Left renal cortex interstitium (tissue), 4 donors: ENCODE measurements at regions not wholly inside any gene's neighbourhood (a gene's known extent, or its start where the extent isn't known, plus 50 kb on each side); places are given as distances from the start of the nearest gene placed in this dataset.

Experiments used
- DNase-seq, 4 donors: peaks; one replicate each; pipeline ENCODE4 v3.0.0-alpha.2; 2013; ENCODE audit warnings: low read depth in 4 of 4, low spot score in 2 of 4, missing footprints in 1 of 4

DNA sequence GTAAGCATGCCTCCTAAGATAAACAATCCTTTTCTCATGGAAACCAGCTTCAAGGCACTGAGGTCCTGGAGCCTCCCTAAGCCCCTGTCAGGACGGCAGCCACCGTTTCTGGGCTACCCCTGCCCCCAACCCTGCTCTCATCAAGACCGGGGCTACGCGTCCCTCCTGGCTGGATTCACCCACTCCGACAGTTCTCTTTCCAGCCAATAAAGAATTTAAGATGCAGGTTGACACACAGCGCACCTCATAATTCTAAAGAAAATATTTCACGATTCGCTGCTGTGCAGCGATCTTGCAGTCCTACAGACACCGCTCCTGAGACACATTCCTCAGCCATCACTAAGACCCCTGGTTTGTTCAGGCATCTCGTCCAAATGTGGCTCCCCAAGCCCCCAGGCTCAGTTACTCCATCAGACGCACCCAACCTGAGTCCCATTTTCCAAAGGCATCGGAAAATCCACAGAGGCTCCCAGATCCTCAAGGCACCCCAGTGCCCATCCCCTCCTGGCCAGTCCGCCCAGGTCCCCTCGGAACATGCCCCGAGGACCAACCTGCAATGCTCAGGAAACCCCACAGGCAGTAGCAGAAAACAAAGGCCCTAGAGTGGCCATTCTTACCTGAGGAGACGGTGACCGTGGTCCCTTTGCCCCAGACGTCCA, 336.3 kb downstream of the TMEM121 start:
- DNase-seq: no peak

DNA sequence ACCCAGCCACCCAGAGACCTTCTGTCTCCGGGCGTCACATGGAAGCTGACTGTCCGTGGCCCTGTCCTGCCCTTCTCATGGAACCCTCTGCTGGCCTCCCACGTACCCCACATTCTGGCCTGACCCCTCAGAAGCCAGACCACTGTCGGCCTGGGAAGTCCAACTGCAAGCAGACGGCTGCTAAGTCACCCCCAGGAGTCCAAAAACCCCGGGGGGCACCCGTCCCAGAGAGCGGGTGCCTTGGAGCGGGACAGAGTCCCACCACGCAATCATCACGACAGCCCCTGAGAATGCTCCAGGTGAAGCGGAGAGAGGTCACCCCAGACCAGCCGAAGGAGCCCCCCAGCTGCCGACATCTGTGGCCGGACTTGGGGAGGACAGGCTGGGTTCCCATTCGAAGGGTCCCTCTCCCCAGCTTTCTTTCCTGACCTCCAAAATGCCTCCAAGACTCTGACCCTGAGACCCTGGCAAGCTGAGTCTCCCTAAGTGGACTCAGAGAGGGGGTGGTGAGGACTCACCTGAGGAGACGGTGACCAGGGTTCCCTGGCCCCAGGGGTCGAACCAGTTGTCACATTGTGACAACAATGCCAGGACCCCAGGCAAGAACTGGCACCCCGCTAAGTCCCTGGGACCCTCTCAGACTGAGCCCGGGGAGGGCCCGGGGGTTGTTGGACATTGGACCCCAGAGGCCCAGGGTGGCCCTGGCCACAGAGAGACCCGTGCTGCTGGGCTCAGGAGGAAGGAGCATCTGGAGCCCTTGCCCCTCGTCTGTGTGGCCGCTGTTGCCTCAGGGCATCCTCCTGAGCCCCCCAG, 337.1 kb downstream of the TMEM121 start:
- no peak for DNase-seq

DNA sequence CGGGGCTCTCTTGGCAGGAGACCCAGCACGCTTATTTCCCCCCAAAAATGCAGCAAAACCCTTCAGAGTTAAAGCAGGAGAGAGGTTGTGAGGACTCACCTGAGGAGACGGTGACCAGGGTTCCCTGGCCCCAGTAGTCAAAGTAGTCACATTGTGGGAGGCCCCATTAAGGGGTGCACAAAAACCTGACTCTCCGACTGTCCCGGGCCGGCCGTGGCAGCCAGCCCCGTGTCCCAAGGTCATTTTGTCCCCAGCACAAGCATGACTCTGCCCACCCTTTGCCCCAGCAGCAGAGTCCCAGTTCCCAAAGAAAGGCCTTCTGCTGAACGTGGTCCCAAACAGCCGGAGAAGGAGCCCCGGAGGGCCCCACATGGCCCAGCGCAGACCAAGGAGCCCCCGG, 337.7 kb downstream of the TMEM121 start:
- no peak for DNase-seq

DNA sequence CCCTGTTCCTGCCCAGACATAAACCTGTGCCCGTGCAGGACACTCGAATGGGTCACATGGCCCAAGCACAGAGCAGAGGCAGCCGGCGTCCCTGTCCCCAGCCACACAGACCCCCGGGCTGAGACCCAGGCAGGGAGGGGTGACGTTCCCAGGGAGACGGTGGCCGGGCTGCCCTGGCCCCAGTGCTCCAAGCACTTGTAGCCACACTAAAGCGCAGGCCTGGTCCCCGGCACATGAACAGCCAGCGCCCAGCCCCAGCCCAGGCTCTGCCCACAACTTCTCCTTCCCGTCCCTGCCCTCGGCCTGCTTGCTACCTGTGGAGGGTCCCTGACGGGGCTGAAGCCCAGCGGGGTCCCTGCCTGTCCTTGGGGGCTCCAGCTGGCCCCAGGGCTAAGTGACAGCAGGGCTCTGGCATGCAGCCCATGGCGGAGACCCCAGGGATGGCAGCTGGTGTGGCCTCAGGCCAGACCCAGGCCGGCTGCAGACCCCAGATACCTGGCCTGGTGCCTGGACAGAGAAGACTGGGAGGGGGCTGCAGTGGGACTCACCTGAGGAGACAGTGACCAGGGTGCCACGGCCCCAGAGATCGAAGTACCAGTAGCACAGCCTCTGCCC, 338.4 kb downstream of the TMEM121 start:
- no peak for DNase-seq

DNA sequence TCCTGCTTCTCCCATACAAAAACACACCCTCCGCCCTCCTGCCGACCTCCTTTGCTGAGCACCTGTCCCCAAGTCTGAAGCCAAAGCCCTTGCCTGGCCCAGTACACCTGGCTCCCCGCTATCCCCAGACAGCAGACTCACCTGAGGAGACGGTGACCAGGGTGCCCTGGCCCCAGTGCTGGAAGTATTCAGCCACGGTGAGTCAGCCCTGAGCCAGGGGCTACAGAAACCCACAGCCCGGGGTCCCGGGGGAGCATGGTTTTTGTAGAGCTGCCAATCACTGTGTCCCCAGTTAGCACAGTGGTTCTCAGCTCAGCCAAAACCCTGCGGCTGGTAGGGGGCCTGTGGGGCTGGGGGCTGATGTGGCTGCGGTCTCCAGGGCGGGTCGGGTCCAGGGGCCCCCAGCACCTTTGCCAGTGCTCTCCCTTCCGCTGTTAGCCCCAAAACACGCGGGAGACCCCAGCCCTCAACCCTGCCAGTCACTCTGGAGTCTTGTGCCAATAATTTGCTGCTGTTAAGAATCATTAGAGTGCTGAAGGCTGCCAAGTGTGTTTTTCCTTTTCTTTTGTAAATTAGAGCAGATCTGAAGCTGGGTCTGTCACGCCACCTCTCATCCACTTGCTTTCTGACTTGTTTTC, 339.0 kb downstream of the TMEM121 start:
- DNase-seq: no peak

DNA sequence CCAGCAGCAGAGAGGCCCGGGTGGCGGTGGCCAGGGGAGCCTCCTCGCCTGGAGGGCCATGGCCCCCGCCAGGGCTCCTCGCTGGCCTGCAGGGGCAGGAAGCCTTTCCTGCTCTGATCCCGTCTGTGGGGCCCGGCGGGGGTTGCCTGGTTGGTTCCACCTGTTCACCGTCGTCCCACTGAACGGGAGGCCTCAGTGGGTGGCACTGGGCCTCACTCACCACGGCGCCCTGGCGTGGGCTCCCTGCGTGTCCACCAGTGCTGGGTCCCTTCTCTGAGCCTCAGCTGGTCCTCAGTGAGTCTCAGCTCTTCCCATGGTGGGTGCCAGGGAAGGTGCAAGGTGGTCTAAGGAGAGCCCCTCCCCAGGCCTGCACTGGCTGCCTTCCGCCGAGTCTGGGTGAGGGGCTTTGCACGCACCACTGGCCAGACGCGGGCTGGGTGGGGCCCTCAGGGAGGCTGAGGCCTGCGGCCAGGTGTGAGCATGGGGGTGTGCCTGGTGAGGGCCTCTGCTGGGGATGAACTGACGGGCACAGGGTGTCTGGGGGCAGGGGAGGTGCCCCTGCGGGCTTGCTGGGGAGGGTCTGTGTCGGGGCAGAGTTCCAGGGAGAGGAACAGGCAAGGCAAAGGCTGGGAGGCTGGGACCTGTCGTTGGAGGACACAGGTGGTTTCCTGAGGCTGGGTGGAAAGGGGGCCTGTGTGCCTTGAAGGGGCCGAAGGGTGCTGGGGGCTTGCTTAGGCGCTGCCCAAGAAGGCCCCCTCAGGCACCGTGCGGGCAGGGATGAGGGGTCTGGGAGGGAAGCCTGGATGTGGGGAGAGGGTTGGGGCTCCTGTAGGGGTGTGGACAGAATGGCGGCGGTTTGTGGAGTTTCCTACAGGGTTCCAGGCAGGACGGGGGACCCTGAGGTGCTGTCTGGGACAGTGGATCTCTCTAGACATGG, 339.8 kb downstream of the TMEM121 start:
- no peak for DNase-seq

DNA sequence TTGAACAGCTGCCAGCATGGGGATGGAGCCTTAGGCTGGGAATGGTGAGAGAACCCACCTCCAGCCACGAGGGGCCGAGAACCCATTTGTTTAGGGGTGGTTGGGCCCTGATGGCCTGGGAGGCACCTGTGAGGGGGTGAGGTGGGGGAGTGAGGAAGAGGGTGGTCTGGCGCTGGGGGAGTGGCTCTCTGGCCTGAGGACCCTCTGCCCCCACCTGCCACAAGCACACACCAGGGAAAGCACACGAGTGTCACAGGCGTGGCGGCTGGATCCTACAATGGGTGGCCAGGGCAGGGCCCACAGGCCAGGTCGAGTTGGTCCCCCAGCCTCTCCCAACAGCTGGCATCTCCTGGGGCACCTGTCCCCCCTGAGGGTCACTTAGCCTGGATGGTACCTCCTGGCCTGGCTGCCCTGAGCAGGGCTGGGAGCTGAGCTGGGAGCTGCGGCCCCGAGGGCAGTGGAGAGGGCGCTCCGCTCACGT, 340.5 kb downstream of the TMEM121 start:
- DNase-seq: no peak

DNA sequence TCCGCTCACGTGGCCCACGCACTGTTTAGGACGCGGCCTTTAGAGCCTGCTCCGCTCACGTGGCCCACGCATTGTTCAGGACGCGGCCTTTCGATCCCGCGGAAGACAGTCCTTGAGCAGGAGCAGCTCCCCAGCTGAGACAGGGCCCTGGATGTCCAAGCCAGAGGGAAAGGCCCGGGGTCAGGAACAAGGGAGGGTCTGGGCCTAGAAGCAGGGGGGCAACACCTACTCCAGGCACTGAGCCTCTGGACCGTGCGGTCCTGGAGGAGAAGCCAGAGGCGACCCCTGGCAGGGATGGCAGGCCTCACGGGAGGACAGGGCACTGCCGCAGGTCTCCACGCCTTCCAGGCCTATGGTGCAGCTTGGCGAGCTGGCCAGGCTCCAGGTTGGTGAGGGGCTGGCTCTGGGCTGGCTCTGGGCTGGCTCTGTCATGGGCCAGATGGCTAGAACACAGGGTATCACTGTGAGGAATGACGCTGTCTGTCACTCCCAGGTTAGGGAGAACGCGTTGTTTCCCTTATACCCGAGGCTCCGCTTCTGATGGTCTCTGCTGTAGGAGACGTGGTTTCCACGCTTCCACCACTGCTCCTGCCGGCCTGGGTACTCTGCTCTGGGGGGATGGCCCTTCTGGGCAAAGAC, 341.7 kb downstream of the TMEM121 start:
- no peak for DNase-seq

DNA sequence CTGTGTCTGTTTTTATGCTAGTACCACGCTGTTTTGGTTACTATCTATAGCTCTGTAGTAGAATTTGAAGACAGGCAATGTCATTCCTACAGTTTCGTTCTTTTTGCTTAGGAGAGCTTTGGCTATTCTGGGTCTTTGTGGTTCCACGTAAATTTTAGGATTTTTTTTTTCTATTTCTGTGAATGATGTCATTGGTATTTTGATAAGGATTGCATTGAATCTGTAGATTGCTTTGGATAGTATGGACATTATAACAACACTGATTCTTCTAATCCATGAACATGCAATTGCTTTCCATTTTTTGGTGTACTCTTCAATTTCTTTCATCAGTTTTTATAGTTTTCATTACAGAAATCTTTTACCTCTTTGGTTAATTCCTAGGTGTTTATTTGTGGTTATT, 345.2 kb downstream of the TMEM121 start:
- DNase-seq: no peak

DNA sequence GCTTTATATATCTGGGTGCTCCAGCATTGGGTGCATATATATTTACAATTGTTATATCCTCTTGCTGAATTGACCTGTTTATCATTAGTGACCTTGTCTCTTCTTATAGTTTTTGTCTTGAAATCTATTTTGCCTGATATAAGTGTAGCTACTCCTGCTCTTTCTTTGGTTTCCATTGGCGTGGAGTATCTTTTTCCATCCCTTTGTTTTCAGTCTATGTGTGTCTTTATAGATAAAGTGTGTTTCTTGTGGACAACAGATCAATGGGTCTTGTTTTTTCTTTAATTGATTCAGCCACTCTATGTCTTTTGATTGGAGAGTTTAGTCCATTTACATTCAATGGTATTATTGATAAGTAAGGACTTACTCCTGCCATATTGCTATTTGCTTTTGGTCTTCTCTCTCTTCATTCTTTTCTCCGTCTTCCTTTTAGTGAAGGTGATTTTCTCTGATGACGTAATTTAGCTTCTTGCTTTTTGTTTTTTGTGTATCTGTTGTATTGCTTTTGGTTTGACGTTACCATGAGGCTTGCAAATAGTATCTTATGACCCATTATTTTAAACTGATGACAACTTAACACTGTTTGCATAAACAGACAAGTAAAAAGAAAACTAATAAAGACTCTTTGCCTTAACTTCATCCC, 347.6 kb downstream of the TMEM121 start:
- DNase-seq: no peak

DNA sequence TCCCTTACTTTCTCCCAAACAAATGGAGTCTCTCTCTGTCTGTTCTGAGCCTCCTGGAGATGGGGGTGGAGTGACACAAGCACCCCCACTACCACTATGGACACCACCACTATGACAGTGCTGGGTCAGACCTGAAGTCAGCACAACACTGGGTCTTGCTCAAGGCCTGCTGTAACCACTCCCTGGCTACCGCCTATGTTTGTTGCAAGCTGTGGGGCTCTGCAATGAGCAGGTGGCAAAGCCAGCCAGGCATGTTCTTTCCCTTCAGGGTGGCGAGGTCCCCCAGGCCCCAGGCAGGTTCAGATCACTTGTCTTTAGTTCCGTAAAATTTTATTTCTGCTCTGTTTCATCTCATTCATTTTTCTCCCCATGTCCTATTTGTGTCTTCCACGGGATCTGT, 349.8 kb downstream of the TMEM121 start:
- DNase-seq: no peak

DNA sequence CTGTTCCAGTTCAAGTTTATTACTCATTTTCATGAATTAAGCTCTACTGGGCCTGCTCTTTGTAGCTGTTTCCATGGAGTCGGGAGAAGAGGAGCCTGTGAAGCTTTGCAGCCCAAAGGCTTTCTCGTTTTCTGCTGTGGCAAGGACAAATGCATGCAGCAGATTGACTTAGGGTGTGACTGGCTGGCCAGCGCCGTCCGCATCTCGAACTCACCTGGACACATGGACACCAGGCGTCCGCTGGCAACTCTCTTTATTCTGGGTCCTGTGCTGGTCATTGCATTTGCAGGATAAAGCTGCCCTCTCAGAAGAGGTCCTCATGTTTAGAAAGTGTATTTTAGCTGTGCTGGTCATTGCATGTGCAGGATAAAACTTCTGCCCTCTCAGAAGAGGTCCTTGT, 350.4 kb downstream of the TMEM121 start:
- DNase-seq: no peak

DNA sequence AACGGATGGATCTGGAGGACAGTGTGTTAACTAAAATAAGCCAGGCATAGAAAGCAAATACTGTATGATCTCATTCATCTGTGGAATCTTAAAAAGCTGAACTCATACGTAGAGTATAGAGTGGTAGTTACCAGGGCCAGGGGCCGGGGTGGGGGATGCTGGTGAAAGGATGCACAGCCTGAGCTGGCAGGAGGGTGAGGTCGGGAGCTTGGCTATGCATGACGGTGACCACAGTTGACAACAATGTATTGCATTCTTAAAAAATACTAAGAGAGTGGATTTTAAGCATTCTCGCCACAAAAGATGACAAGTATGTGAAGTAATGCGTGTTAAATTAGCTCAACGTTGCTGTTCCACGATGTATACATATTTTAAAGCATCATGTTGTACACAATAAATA, 351.3 kb downstream of the TMEM121 start:
- no peak for DNase-seq

DNA sequence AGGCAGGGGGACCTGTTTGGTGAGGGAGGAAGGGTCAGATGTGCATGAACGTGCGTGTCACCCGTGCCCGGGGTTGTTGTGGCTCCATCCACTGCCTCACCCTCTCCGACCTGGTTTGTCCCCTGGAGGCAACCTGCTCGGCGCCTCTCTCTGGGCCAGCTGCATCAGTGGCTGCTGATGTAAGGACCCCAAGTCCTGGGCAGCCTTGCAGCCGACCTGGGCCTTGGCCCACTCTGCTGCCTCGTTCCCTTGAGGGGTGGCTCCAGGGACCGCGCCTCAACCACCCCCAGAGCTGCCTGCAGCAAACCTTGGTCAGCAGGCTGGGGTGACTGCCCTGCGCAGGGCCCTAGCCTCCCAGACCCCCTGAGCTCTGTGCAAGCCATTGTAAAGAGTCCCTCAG, 351.7 kb downstream of the TMEM121 start:
- DNase-seq: no peak

DNA sequence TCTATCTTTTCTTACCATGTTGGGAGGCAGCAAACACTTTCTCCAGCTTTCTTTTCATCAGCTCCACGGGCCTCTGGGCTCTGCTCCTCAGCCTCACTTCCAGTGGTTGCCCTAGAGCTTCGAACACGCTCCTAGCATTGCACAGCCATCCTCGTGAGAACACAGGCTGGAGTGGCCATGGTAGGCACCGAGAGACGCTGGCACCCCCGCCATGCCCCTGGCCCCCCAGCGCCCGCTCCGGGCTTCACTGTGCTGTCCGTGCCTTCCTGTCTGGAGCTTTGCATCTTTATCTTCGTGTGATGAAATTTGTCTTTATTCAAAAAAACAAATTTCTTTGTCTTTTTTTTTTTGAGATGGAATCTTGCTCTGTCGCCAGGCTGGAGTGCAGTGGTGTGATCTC, 352.2 kb downstream of the TMEM121 start:
- no peak for DNase-seq

DNA sequence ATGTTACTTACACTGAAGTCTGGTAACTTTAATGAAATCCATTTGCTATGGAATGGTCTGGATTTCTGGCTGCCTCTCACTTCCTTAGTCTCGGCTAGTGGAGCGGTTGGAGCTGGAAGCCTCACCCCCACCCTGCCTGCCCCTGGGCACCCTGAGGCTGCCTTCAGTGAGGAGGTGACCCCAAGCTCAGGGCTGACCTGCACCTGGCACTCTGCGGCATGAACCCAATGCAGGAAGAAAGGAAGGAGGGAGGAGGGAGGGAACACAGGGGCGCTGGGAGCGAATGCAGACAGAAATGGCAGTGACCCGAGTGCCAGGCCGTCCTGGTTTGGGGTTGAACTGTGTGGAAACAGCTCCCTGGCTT, 353.1 kb downstream of the TMEM121 start:
- DNase-seq: no peak

DNA sequence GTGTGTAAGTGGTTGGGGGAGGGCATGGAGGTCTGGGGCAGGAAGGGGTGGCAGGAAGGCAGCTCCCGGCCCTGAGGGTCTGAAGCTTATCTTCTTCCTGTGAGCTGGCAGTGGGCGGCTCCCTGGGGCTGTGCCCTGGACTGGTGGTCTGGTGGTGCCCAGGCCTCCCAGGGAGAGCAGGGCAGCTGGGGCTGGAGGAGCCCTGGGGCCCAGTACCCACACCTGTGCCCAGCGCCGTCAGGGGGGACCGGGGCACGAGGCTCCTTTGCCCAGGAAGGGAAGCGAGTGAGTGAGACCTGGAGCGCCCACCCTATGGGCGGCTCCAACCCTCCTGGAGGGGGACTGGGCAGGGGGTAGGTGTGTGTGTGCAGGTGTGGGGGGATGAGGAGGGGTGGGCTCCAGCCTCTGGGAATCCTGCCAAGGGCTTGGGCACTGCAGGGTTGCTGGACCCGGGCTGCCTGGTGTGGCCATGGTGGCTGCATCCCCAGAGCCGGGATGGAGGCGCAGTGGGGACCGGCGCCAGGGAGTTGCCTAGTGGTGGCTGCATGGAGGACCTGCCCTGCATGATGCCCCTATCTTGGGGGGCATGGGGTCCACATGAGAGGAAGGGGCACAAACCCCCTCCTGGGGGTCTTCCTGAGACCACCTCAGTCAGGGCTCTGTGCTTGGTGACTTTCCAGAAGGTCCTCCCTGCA, 353.6 kb downstream of the TMEM121 start:
- DNase-seq: no peak

DNA sequence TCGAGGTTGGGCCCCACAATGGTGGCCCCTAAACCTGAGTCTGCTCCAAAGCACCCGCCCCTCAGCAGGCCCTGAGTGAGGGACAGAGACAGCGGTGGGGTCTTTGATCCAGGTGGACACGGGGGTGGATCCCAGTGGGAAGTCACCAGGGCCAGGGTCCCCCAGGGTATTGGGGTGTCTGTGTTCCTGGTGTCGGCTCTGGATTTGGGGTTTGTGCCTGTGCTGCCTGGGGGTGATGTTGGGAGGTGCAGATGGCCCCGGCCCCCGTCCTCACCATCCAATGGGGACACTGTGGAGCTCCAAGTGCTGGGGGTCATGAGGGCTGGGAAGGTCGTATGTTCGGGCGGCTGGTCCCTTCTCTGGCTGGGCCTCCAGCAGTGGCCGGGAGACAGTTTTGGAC, 354.2 kb downstream of the TMEM121 start:
- DNase-seq: no peak
